Sigmoid colon (tissue), 6 donors: ENCODE measurements at regions not wholly inside any gene's neighbourhood (a gene's known extent, or its start where the extent isn't known, plus 50 kb on each side); places are given as distances from the start of the nearest gene placed in this dataset.

ENCODE experiments used
- DNase-seq: peaks from one replicate; pipeline ENCODE4 v3.0.0-alpha.2; 2019
- H3K27ac ChIP-seq, 4 donors: fragments of 200-600 bp; sonication (generic); one replicate each; pipeline ENCODE4 v1.5.1; 2016 to 2019; ENCODE audit warnings: mild to moderate bottlenecking in 1 of 4
- H3K27me3 ChIP-seq, 3 donors: fragments of 200-600 bp; sonication (generic); one replicate each; pipeline ENCODE4 v1.5.1; 2019; ENCODE audit warnings: mild to moderate bottlenecking in 1 of 3
- H3K36me3 ChIP-seq, 4 donors: fragments of 200-600 bp; sonication (generic); one replicate each; pipeline ENCODE4 v1.5.1; 2016 to 2019
- H3K4me1 ChIP-seq, 4 donors: fragments of 200-600 bp; sonication (generic); one replicate each; pipeline ENCODE4 v1.5.1; 2017 to 2019
- H3K4me3 ChIP-seq, 4 donors: fragments of 200-600 bp; sonication (generic); one replicate each; pipeline ENCODE4 v1.5.1; 2017 to 2019; ENCODE audit warnings: mild to moderate bottlenecking in 2 of 4, moderate library complexity in 1 of 4
- H3K9me3 ChIP-seq, 4 donors: fragments of 200-600 bp in 3 of 4; sonication (generic) in 3 of 4; one replicate each; pipeline versions ENCODE4 v1.5.1 to v1.6.1; 2013 to 2019
- CTCF ChIP-seq, 4 experiments: fragments of 450-650 bp in 3 of 4; fragments of 200-600 bp in 1 of 4; IDR thresholded peaks; one replicate each; pipeline ENCODE4 v1.5.1; 2016 to 2019; ENCODE audit warnings: antibody characterized with exemption in 4 of 4, mild to moderate bottlenecking in 3 of 4, moderate library complexity in 2 of 4
- EP300 ChIP-seq, 4 donors: sonication (generic); formaldehyde crosslinking; IDR thresholded peaks; one replicate each; pipeline ENCODE4 v1.6.1; 2017; ENCODE audit warnings: antibody characterized with exemption in 4 of 4
- POLR2A ChIP-seq, 2 donors: fragments of 450-650 bp; IDR thresholded peaks; one replicate each; pipeline ENCODE4 v1.6.1; 2016; ENCODE audit warnings: antibody characterized with exemption in 2 of 2, mild to moderate bottlenecking in 2 of 2, moderate library complexity in 2 of 2
- POLR2AphosphoS5 ChIP-seq, 4 donors: sonication (generic); formaldehyde crosslinking; IDR thresholded peaks; one replicate each; pipeline ENCODE4 v1.6.1; 2017; ENCODE audit warnings: antibody characterized with exemption in 4 of 4
- WGBS, 2 donors: extraction: QIAGEN DNeasy Blood & Tissue Kit; methylation state at CpG; one replicate each; pipeline ENCODE4 v1.1.7; 2013; 5-methylcytosine and 5-hydroxymethylcytosine counted together
- intact Hi-C: fragments of 100-400 bp; cut with DNase I; formaldehyde crosslinking; loops from one replicate; pipeline ENCODE4 v1.15.1; 2023
- donor health status: healthy with polysubstance abuse.
- donor health status: healthy.

- WGBS, 2 donors = 75 to 79% methylated on average over 7 of the region's 7 CpGs
- no peak for DNase-seq
- Histone ChIP-seq H3K4me3 (no peak overlapping the region), H3K4me1 (peaks cover 0 to 34% (median 33%) of the 10 kb centered on the region in 4 donors), H3K36me3 (no peaks in the 10 kb centered on the region), H3K9me3 (no peaks in the 10 kb centered on the region), H3K27ac (peak overlapping the region in 1 of 4 donors; percentile 32), H3K27me3 (no peaks in the 10 kb centered on the region)
- intact Hi-C loops = loop anchor here (5.0 kb wide), 2 partner anchors 92 to 197 kb away; partner anchors contain the start of gene F3
- TF ChIP-seq CTCF (IDR thresholded peaks at IDR 0.05) (no peak), EP300 (IDR thresholded peaks at IDR 0.05) (no peak), POLR2A (IDR thresholded peaks at IDR 0.05) (no peak), POLR2AphosphoS5 (IDR thresholded peaks at IDR 0.05) (no peak)
These were observed 80.6 kb upstream of the SLC44A3 start for GRCh38 chr1:94739521-94740061.

- no peak for DNase-seq
- H3K4me3 ChIP-seq = no peak overlapping the region
- no peak for TF ChIP-seq CTCF (IDR thresholded peaks at IDR 0.05)
- TF ChIP-seq POLR2A (IDR thresholded peaks at IDR 0.05) = no peak
- TF ChIP-seq POLR2AphosphoS5 (IDR thresholded peaks at IDR 0.05) = no peak
- TF ChIP-seq EP300 (IDR thresholded peaks at IDR 0.05) = no peak
- peak overlapping the region in 1 of 4 donors; percentile 32 for H3K27ac ChIP-seq
- H3K9me3 ChIP-seq = no peaks in the 10 kb centered on the region
- intact Hi-C loops = no loop called here
- peaks cover 0 to 22% (median 21%) of the 10 kb centered on the region in 4 donors for H3K4me1 ChIP-seq
- no peaks in the 10 kb centered on the region for H3K36me3 ChIP-seq
- no peaks in the 10 kb centered on the region for H3K27me3 ChIP-seq
- WGBS, 2 donors = 81 to 86% methylated on average over 3 of the region's 3 CpGs
These were observed 81.8 kb upstream of the SLC44A3 start for GRCh38 chr1:94738371-94738770.

- DNase-seq = no peak
- Histone ChIP-seq H3K27me3 (no peaks in the 10 kb centered on the region), H3K4me1 (peaks cover 0 to 19% (median 15%) of the 10 kb centered on the region in 4 donors), H3K36me3 (no peaks in the 10 kb centered on the region), H3K27ac (no peak overlapping the region), H3K9me3 (no peaks in the 10 kb centered on the region), H3K4me3 (no peak overlapping the region)
- intact Hi-C loops = no loop called here
- 54 to 55% methylated on average over 5 of the region's 5 CpGs for WGBS, 2 donors
- TF ChIP-seq EP300 (IDR thresholded peaks at IDR 0.05) = no peak
- no peak for TF ChIP-seq CTCF (IDR thresholded peaks at IDR 0.05)
- TF ChIP-seq POLR2AphosphoS5 (IDR thresholded peaks at IDR 0.05) = no peak
- no peak for TF ChIP-seq POLR2A (IDR thresholded peaks at IDR 0.05)
These were observed 82.8 kb upstream of the SLC44A3 start for GRCh38 chr1:94737124-94737998.

GRCh38 chr1:94736549-94736948 lies 83.6 kb upstream of the SLC44A3 start:
- TF ChIP-seq CTCF (IDR thresholded peaks at IDR 0.05) (no peak), POLR2AphosphoS5 (IDR thresholded peaks at IDR 0.05) (no peak), EP300 (IDR thresholded peaks at IDR 0.05) (no peak), POLR2A (IDR thresholded peaks at IDR 0.05) (no peak)
- Histone ChIP-seq H3K9me3 (no peaks in the 10 kb centered on the region), H3K27me3 (no peaks in the 10 kb centered on the region), H3K4me1 (peaks cover 0 to 19% (median 15%) of the 10 kb centered on the region in 4 donors), H3K4me3 (no peak overlapping the region), H3K36me3 (no peaks in the 10 kb centered on the region), H3K27ac (no peak overlapping the region)
- WGBS, 2 donors = 78 to 85% methylated on average over 1 of the region's 1 CpG
- DNase-seq = no peak
- intact Hi-C loops = no loop called here
